Urinary bladder (tissue), 3 donors: ENCODE measurements at regions not wholly inside any gene's neighbourhood (a gene's known extent, or its start where the extent isn't known, plus 50 kb on each side); places are given as distances from the start of the nearest gene placed in this dataset.

Source experiments
- DNase-seq: peaks from one replicate; pipeline ENCODE4 v3.0.0-alpha.2; 2015; ENCODE audit errors: extremely low spot score
- H3K27ac ChIP-seq: one replicate; pipeline ENCODE4 v1.5.1; 2013; ENCODE audit warnings: low read depth, mild to moderate bottlenecking, moderate library complexity
- H3K36me3 ChIP-seq: one replicate; pipeline ENCODE4 v1.6.1; 2013; ENCODE audit warnings: mild to moderate bottlenecking, moderate library complexity; ENCODE audit not compliant: insufficient read depth
- H3K4me1 ChIP-seq: one replicate; pipeline ENCODE4 v1.6.1; 2013; ENCODE audit warnings: mild to moderate bottlenecking, moderate library complexity; ENCODE audit not compliant: insufficient read depth
- H3K4me3 ChIP-seq: one replicate; pipeline ENCODE4 v1.5.1; 2013; ENCODE audit warnings: low read depth, low read length
- WGBS: extraction: QIAGEN DNeasy Blood & Tissue Kit; methylation state at CpG from one replicate; pipeline ENCODE4 v1.1.7; 2013; 5-methylcytosine and 5-hydroxymethylcytosine counted together
- donor health status: healthy with polysubstance abuse.
- donor health status: healthy.

- H3K36me3 ChIP-seq = no peaks in the 10 kb centered on the region
- no peaks in the 10 kb centered on the region for H3K4me1 ChIP-seq
- H3K27ac ChIP-seq = no peak overlapping the region
- no peak for DNase-seq
- H3K4me3 ChIP-seq = no peak overlapping the region
Measured at GRCh38 chr13:33891196-33891742, 73.3 kb downstream of the RFC3 start.

- no peak for DNase-seq
- H3K4me1 ChIP-seq = no peaks in the 10 kb centered on the region
Measured at GRCh38 chr13:33893559-33893958, 75.6 kb downstream of the RFC3 start.

GRCh38 chr13:33904431-33904830, 86.5 kb downstream of the RFC3 start:
- 71% methylated on average over 8 of the region's 8 CpGs for WGBS
- Histone ChIP-seq H3K36me3 (no peaks in the 10 kb centered on the region), H3K4me3 (no peak overlapping the region), H3K27ac (no peak overlapping the region), H3K4me1 (no peaks in the 10 kb centered on the region)
- no peak for DNase-seq

More at GRCh38 chr13:33893559-33893958, 75.6 kb downstream of the RFC3 start:
- Histone ChIP-seq H3K36me3 (no peaks in the 10 kb centered on the region), H3K4me3 (no peak overlapping the region), H3K27ac (no peak overlapping the region)

- Histone ChIP-seq H3K36me3 (no peaks in the 10 kb centered on the region), H3K27ac (no peak overlapping the region), H3K4me3 (no peak overlapping the region), H3K4me1 (no peaks in the 10 kb centered on the region)
- DNase-seq = no peak
- WGBS = 76% methylated on average over 1 of the region's 1 CpG
Measured at GRCh38 chr13:33908116-33908515, 90.2 kb downstream of the RFC3 start.

GRCh38 chr13:33910255-33910654, 92.3 kb downstream of the RFC3 start:
- WGBS = 89% methylated on average over 1 of the region's 1 CpG
- DNase-seq = no peak
- no peak overlapping the region for H3K27ac ChIP-seq
- no peak overlapping the region for H3K4me3 ChIP-seq
- no peaks in the 10 kb centered on the region for H3K4me1 ChIP-seq
- no peaks in the 10 kb centered on the region for H3K36me3 ChIP-seq

GRCh38 chr13:33911521-33911920, 93.6 kb downstream of the RFC3 start:
- no peaks in the 10 kb centered on the region for H3K36me3 ChIP-seq
- WGBS = 98% methylated on average over 3 of the region's 3 CpGs
- no peak overlapping the region for H3K27ac ChIP-seq
- no peak overlapping the region for H3K4me3 ChIP-seq
- no peak for DNase-seq
- no peaks in the 10 kb centered on the region for H3K4me1 ChIP-seq

- Histone ChIP-seq H3K27ac (no peak overlapping the region), H3K4me3 (no peak overlapping the region), H3K4me1 (no peaks in the 10 kb centered on the region), H3K36me3 (no peaks in the 10 kb centered on the region)
- DNase-seq = no peak
- 95% methylated on average over 3 of the region's 3 CpGs for WGBS
Measured at GRCh38 chr13:33913829-33914228, 95.9 kb downstream of the RFC3 start.

GRCh38 chr13:33917190-33917589, 99.2 kb downstream of the RFC3 start:
- no peak for DNase-seq
- Histone ChIP-seq H3K4me3 (no peak overlapping the region), H3K4me1 (no peaks in the 10 kb centered on the region), H3K27ac (no peak overlapping the region), H3K36me3 (no peaks in the 10 kb centered on the region)
- WGBS = 43% methylated on average over 4 of the region's 4 CpGs

GRCh38 chr13:33918199-33918932, 100.4 kb downstream of the RFC3 start:
- no peak overlapping the region for H3K27ac ChIP-seq
- WGBS = 57% methylated on average over 7 of the region's 7 CpGs
- no peak for DNase-seq
- H3K4me1 ChIP-seq = no peaks in the 10 kb centered on the region
- H3K4me3 ChIP-seq = no peak overlapping the region
- no peaks in the 10 kb centered on the region for H3K36me3 ChIP-seq

- WGBS = 97% methylated on average over 3 of the region's 3 CpGs
- Histone ChIP-seq H3K4me1 (no peaks in the 10 kb centered on the region), H3K36me3 (no peaks in the 10 kb centered on the region), H3K27ac (no peak overlapping the region), H3K4me3 (no peak overlapping the region)
- DNase-seq = no peak
Measured at GRCh38 chr13:33919120-33919519, 101.2 kb downstream of the RFC3 start.

- 60% methylated on average over 1 of the region's 1 CpG for WGBS
- DNase-seq = no peak
- Histone ChIP-seq H3K4me3 (no peak overlapping the region), H3K27ac (no peak overlapping the region), H3K36me3 (no peaks in the 10 kb centered on the region), H3K4me1 (no peaks in the 10 kb centered on the region)
Measured at GRCh38 chr13:33925563-33925962, 107.6 kb downstream of the RFC3 start.

- WGBS = 68% methylated on average over 1 of the region's 1 CpG
- H3K4me1 ChIP-seq = no peaks in the 10 kb centered on the region
- no peak overlapping the region for H3K4me3 ChIP-seq
- H3K27ac ChIP-seq = no peak overlapping the region
- no peak for DNase-seq
- H3K36me3 ChIP-seq = no peaks in the 10 kb centered on the region
Measured at GRCh38 chr13:33927315-33927714, 109.4 kb downstream of the RFC3 start.

GRCh38 chr13:33931397-33932311, 113.7 kb downstream of the RFC3 start:
- Histone ChIP-seq H3K4me3 (no peak overlapping the region), H3K4me1 (no peaks in the 10 kb centered on the region), H3K27ac (no peak overlapping the region), H3K36me3 (no peaks in the 10 kb centered on the region)
- DNase-seq = no peak
- WGBS = 92% methylated on average over 5 of the region's 5 CpGs
